ENCODE measurements at regions not wholly inside any gene's neighbourhood (a gene's known extent, or its start where the extent isn't known, plus 50 kb on each side); places are given as distances from the start of the nearest gene placed in this dataset.

DNA sequence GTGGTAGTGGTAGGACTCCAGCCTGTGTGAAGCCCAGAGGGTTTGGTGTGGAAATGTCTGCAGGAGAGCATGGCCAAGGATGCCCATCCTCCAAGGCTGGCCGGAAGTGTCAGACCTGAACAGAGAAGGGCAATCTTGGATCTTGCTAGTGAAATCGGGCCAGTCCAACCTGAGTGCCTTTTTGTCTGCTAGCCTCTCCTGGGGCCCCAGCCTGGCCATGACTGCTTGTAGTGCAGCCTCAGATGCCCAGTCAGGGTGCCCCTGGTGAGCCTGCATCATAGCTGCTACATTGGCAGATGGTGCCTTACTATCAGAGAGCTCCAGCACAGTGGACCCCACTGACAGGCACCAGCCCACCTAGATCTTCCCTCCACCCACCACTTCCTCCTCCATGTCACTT, 99.3 kb upstream of the PCDH18 start:
- TF ChIP-seq, protein P1, sequence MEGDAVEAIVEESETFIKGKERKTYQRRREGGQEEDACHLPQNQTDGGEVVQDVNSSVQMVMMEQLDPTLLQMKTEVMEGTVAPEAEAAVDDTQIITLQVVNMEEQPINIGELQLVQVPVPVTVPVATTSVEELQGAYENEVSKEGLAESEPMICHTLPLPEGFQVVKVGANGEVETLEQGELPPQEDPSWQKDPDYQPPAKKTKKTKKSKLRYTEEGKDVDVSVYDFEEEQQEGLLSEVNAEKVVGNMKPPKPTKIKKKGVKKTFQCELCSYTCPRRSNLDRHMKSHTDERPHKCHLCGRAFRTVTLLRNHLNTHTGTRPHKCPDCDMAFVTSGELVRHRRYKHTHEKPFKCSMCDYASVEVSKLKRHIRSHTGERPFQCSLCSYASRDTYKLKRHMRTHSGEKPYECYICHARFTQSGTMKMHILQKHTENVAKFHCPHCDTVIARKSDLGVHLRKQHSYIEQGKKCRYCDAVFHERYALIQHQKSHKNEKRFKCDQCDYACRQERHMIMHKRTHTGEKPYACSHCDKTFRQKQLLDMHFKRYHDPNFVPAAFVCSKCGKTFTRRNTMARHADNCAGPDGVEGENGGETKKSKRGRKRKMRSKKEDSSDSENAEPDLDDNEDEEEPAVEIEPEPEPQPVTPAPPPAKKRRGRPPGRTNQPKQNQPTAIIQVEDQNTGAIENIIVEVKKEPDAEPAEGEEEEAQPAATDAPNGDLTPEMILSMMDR (IDR thresholded peaks at IDR 0.05) = no peak
- TF ChIP-seq POLR2AphosphoS5 (IDR thresholded peaks at IDR 0.05) (no peak), POLR2A (IDR thresholded peaks at IDR 0.05) (no peak), EP300 (IDR thresholded peaks at IDR 0.05) (no peak)

Data from suprapubic skin (tissue), 4 donors.